ENCODE measurements at regions not wholly inside any gene's neighbourhood (a gene's known extent, or its start where the extent isn't known, plus 50 kb on each side); places are given as distances from the start of the nearest gene placed in this dataset.

GRCh38 chr2:216793386-216793785 lies 66.5 kb downstream of the TNP1 start:
- no peaks in the 10 kb centered on the region for H3K4me1 ChIP-seq (ENCODE audit: control insufficient read depth, extremely low read depth, insufficient read depth, low read length)
- H3K79me2 ChIP-seq (ENCODE audit: control insufficient read depth, insufficient read depth, low read length) = no peaks in the 10 kb centered on the region
- ChIA-PET POLR2A (no interaction called here), CTCF (interaction anchor here (0.9 kb wide), 1 partner anchor 373 kb away, joined by 3 read pairs; no protein-coding TSS in a partner anchor)
- no peak overlapping the region for H3K9ac ChIP-seq (replicated peaks; ENCODE audit: extremely low read depth, insufficient read depth, low read length)
- dilution Hi-C loops (cut with MboI; ENCODE audit: extremely low pct_ligation_motif_present, low sequenced_read_pairs) (no loop called here), intact Hi-C loops (cut with micrococcal nuclease) (no loop called here)
- BruUV-seq (replicated peaks) = no TSS peak
- no peak overlapping the region for H3K4me2 ChIP-seq (ENCODE audit: insufficient read depth, low read length)
- no peaks in the 10 kb centered on the region for H3K27me3 ChIP-seq (ENCODE audit: control insufficient read depth in 2 of 2, insufficient read depth in 2 of 2, low read length in 2 of 2)
- FAIRE-seq = no peak
- H2AFZ ChIP-seq (ENCODE audit: low read depth, low read length) = no peak overlapping the region
- H3K27ac ChIP-seq (ENCODE audit: insufficient read depth, low read depth, low read length) = no peak overlapping the region
- no peaks in the 10 kb centered on the region for H3K36me3 ChIP-seq (ENCODE audit: control insufficient read depth in 2 of 2, extremely low read depth in 1 of 2, insufficient read depth in 2 of 2, low read length in 2 of 2)
- no peak for DNase-seq (ENCODE audit: low read depth, low spot score)
- no peaks in the 10 kb centered on the region for H4K20me1 ChIP-seq (replicated peaks; ENCODE audit: control insufficient read depth, extremely low read depth, insufficient read depth, low read length)
- no peak overlapping the region for H3K4me3 ChIP-seq (replicated peaks in 1 of 3; ENCODE audit: insufficient read depth in 1 of 3, low read depth in 1 of 3, low read length in 3 of 3)
- H3K9me3 ChIP-seq (replicated peaks; ENCODE audit: control insufficient read depth, insufficient read depth, low read length) = no peaks in the 10 kb centered on the region
- TF ChIP-seq GATA2 (IDR thresholded peaks at IDR 0.05; ENCODE audit: insufficient read depth, insufficient read length, low read depth, low read length) (no peak), POLR2A (IDR thresholded peaks at IDR 0.05; ENCODE audit: low read depth, low read length) (no peak), CTCF (IDR thresholded peaks at IDR 0.05; ENCODE audit: extremely low read depth in 1 of 2, insufficient read depth in 1 of 2, low read depth in 1 of 2, low read length in 2 of 2) (no peak), MYC (IDR thresholded peaks at IDR 0.05; ENCODE audit: low read depth, low read length) (no peak), EZH2 (IDR thresholded peaks at IDR 0.05; ENCODE audit: borderline replicate concordance, low read depth, low read length, severe bottlenecking) (no peak)
- no peaks in the 10 kb centered on the region for H3K9me1 ChIP-seq (replicated peaks; ENCODE audit: control insufficient read depth, extremely low read depth, insufficient read depth, low read length)

GRCh38 chr2:216792222-216793021 lies 67.4 kb downstream of the TNP1 start:
- Histone ChIP-seq H3K4me1 (ENCODE audit: control insufficient read depth, extremely low read depth, insufficient read depth, low read length) (no peaks in the 10 kb centered on the region), H3K36me3 (ENCODE audit: control insufficient read depth in 2 of 2, extremely low read depth in 1 of 2, insufficient read depth in 2 of 2, low read length in 2 of 2) (no peaks in the 10 kb centered on the region), H3K27me3 (ENCODE audit: control insufficient read depth in 2 of 2, insufficient read depth in 2 of 2, low read length in 2 of 2) (no peaks in the 10 kb centered on the region), H4K20me1 (replicated peaks; ENCODE audit: control insufficient read depth, extremely low read depth, insufficient read depth, low read length) (no peaks in the 10 kb centered on the region), H3K4me2 (ENCODE audit: insufficient read depth, low read length) (no peak overlapping the region), H3K9me1 (replicated peaks; ENCODE audit: control insufficient read depth, extremely low read depth, insufficient read depth, low read length) (no peaks in the 10 kb centered on the region), H3K9ac (replicated peaks; ENCODE audit: extremely low read depth, insufficient read depth, low read length) (no peak overlapping the region), H3K4me3 (replicated peaks in 1 of 3; ENCODE audit: insufficient read depth in 1 of 3, low read depth in 1 of 3, low read length in 3 of 3) (no peak overlapping the region), H3K27ac (ENCODE audit: insufficient read depth, low read depth, low read length) (no peak overlapping the region), H3K79me2 (ENCODE audit: control insufficient read depth, insufficient read depth, low read length) (no peaks in the 10 kb centered on the region), H2AFZ (ENCODE audit: low read depth, low read length) (no peak overlapping the region), H3K9me3 (replicated peaks; ENCODE audit: control insufficient read depth, insufficient read depth, low read length) (no peaks in the 10 kb centered on the region)
- CTCF ChIA-PET = interaction anchor here (0.9 kb wide), 1 partner anchor 374 kb away, joined by 3 read pairs; no protein-coding TSS in a partner anchor
- BruUV-seq (replicated peaks) = no TSS peak
- DNase-seq (ENCODE audit: low read depth, low spot score) (no peak), FAIRE-seq (no peak)
- dilution Hi-C loops (cut with MboI; ENCODE audit: extremely low pct_ligation_motif_present, low sequenced_read_pairs) = no loop called here
- no peak for TF ChIP-seq GATA2 (IDR thresholded peaks at IDR 0.05; ENCODE audit: insufficient read depth, insufficient read length, low read depth, low read length)
- no peak for TF ChIP-seq MYC (IDR thresholded peaks at IDR 0.05; ENCODE audit: low read depth, low read length)
- TF ChIP-seq JUN (IDR thresholded peaks at IDR 0.05; ENCODE audit: borderline replicate concordance, insufficient read depth, insufficient read length, low read depth) = no peak
- no peak for TF ChIP-seq MAX (IDR thresholded peaks at IDR 0.05; ENCODE audit: insufficient read depth, insufficient read length)
- no peak for TF ChIP-seq EZH2 (IDR thresholded peaks at IDR 0.05; ENCODE audit: borderline replicate concordance, low read depth, low read length, severe bottlenecking)
- no peak for TF ChIP-seq CTCF (IDR thresholded peaks at IDR 0.05; ENCODE audit: extremely low read depth in 1 of 2, insufficient read depth in 1 of 2, low read depth in 1 of 2, low read length in 2 of 2)
- TF ChIP-seq POLR2A (IDR thresholded peaks at IDR 0.05; ENCODE audit: low read depth, low read length) = no peak
- TF ChIP-seq POLR2AphosphoS5 (IDR thresholded peaks at IDR 0.05; ENCODE audit: insufficient read depth, low read depth, low read length) = no peak
- no peak for TF ChIP-seq FOS (IDR thresholded peaks at IDR 0.05; ENCODE audit: borderline replicate concordance, insufficient read depth, low read length)
- intact Hi-C loops (cut with micrococcal nuclease) = no loop called here
- POLR2A ChIA-PET = no interaction called here
